DOHH2 (cell line): ENCODE measurements at regions not wholly inside any gene's neighbourhood (a gene's known extent, or its start where the extent isn't known, plus 50 kb on each side); places are given as distances from the start of the nearest gene placed in this dataset.

Experiments used
- EZH2phosphoT487 ChIP-seq: fragments of 200-600 bp; sonication (generic); IDR thresholded peaks from 2 replicates; pipeline ENCODE4 v1.6.1; 2017; ENCODE audit warnings: borderline replicate concordance, mild to moderate bottlenecking, antibody characterized with exemption, low read length, moderate library complexity, mixed read lengths
- TF ChIP-seq, protein P1 (sequence below): fragments of 200-600 bp; sonication (generic); IDR thresholded peaks from one replicate; pipeline ENCODE4 v1.5.1; 2014; ENCODE audit warnings: antibody characterized with exemption, mild to moderate bottlenecking, low read depth, low read length; ENCODE audit not compliant: poor library complexity, severe bottlenecking

DNA sequence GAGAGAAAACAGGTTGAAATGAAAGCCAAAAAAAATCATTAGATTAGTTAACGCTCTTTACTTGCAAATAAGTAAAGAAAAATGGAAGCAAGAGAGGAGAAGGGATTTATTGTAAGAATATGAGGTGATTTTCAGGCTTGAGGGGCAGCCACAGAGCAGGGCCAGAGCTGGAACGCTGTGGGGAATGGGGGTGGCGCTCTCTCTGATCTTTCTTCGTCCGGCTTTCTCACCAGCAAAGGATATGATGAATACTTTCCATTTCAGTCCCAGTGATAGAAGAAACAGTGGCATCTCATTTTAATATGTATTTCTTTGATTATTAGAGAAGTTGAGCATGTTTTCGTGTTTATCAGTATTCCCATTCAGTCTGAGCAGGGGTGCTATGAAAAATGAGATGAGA lies 112.2 kb downstream of the SKIDA1 start:
- TF ChIP-seq, protein P1, sequence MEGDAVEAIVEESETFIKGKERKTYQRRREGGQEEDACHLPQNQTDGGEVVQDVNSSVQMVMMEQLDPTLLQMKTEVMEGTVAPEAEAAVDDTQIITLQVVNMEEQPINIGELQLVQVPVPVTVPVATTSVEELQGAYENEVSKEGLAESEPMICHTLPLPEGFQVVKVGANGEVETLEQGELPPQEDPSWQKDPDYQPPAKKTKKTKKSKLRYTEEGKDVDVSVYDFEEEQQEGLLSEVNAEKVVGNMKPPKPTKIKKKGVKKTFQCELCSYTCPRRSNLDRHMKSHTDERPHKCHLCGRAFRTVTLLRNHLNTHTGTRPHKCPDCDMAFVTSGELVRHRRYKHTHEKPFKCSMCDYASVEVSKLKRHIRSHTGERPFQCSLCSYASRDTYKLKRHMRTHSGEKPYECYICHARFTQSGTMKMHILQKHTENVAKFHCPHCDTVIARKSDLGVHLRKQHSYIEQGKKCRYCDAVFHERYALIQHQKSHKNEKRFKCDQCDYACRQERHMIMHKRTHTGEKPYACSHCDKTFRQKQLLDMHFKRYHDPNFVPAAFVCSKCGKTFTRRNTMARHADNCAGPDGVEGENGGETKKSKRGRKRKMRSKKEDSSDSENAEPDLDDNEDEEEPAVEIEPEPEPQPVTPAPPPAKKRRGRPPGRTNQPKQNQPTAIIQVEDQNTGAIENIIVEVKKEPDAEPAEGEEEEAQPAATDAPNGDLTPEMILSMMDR = no peak
- no peak for TF ChIP-seq EZH2phosphoT487
